AG09309 (cell line): ENCODE measurements at regions not wholly inside any gene's neighbourhood (a gene's known extent, or its start where the extent isn't known, plus 50 kb on each side); places are given as distances from the start of the nearest gene placed in this dataset.

Experiments used
- DNase-seq: peaks from one replicate; pipeline ENCODE4 v3.0.0-alpha.2; 2010; ENCODE audit warnings: low read depth
- H3K4me3 ChIP-seq: 2 replicates; pipeline ENCODE4 v1.5.1; 2011; ENCODE audit warnings: mild to moderate bottlenecking, low read depth, low read length, moderate library complexity; ENCODE audit not compliant: control insufficient read depth
- TF ChIP-seq, protein P1 (sequence below): IDR thresholded peaks from 2 replicates; pipeline ENCODE4 v1.5.1; 2011; ENCODE audit warnings: mild to moderate bottlenecking, low read depth, low read length, inconsistent platforms; ENCODE audit not compliant: insufficient read depth, control insufficient read depth; ENCODE audit errors: missing control alignments

DNA sequence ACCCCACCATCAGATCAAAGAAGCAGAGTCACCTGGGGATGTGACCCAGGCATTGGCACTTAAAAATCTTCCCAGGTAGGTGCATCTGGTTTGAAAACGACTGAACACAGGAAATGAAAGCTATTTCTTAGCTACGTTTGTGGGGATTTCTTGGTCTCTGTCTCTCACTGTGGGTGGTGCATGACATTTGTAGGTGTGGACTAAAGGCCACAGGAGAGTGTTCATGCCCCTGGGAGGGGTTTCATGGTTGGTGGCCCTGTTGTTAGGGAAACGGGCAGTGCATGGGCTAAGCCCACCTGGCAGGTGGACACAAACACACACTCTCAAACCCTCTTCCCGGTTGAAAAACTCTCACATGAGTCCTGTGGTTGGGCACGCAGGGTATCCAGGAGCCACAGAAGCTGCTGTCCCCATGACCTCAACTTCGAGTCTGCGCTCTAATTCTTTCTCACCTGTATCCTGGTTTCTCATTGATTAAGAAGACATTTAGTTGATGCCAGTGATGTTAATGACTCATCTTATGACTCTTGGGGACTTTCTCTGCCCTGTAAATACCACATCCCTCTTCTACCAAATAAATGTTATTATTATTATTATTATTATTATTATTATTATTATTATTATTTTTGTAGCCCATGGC is 119.4 kb downstream of the MRPS6 start:
- TF ChIP-seq, protein P1, sequence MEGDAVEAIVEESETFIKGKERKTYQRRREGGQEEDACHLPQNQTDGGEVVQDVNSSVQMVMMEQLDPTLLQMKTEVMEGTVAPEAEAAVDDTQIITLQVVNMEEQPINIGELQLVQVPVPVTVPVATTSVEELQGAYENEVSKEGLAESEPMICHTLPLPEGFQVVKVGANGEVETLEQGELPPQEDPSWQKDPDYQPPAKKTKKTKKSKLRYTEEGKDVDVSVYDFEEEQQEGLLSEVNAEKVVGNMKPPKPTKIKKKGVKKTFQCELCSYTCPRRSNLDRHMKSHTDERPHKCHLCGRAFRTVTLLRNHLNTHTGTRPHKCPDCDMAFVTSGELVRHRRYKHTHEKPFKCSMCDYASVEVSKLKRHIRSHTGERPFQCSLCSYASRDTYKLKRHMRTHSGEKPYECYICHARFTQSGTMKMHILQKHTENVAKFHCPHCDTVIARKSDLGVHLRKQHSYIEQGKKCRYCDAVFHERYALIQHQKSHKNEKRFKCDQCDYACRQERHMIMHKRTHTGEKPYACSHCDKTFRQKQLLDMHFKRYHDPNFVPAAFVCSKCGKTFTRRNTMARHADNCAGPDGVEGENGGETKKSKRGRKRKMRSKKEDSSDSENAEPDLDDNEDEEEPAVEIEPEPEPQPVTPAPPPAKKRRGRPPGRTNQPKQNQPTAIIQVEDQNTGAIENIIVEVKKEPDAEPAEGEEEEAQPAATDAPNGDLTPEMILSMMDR: no peak
- no peak overlapping the region for H3K4me3 ChIP-seq
- DNase-seq: no peak

DNA sequence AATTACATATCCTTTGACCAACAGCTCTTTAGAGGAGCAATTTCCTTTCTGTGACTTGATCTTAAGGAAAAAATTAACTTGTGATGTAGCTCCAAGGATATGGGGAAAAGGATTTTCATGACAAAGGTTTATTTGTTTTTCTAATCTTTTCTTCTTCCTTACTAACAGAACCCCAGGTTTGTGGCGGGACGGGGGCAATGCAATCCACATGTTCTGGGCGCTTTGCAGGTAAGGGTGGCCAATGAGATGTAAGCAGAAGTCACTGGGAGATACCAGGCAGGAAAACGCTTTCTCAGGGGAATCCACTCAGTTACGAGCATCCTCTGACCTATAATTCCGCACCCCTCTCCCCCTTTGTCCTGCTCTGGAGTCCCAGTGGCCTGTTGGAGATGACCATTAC is 122.0 kb downstream of the MRPS6 start:
- no peak overlapping the region for H3K4me3 ChIP-seq
- TF ChIP-seq, protein P1: no peak
- DNase-seq: no peak

DNA sequence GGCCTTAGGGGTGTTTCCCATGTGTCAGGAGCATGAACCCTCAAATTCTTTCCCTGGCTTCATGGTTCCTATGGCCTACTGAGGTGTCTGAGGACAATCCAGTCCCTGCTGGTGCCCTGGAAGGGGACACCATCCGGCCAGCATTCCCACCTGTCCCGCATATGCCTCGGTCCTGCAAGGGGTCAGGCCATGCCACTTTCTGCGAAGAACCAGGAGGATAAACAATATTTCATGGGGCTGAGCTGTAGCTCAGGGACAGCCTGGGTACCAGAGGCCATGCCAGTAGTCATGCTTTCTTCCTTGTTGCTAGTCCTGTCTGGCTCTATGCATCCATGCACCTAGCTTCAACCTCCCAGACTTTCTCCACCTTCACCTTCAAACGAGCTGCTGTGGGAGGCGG is 123.6 kb downstream of the MRPS6 start:
- no peak for DNase-seq
- TF ChIP-seq, protein P1: no peak
- no peak overlapping the region for H3K4me3 ChIP-seq

DNA sequence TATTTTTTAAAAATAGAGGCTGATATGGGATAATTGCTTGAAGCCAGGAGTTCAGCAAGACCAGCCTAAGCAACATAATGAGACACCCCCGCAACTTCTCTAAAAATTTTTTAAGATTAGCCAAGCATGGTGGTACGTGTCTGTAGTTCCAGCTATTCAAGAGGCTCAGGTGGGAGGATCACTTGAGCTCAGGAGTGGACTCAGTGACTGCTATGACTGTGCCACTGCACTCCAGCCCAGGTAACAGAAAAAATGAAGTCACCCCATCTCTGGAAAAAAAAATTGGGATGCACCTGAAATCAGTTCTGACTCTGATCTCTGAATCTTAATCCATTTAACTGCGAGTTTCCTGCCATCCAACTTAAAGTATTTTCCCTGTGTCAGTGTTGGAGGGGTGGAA is 124.2 kb downstream of the MRPS6 start:
- DNase-seq: no peak
- H3K4me3 ChIP-seq: no peak overlapping the region
- TF ChIP-seq, protein P1: no peak

DNA sequence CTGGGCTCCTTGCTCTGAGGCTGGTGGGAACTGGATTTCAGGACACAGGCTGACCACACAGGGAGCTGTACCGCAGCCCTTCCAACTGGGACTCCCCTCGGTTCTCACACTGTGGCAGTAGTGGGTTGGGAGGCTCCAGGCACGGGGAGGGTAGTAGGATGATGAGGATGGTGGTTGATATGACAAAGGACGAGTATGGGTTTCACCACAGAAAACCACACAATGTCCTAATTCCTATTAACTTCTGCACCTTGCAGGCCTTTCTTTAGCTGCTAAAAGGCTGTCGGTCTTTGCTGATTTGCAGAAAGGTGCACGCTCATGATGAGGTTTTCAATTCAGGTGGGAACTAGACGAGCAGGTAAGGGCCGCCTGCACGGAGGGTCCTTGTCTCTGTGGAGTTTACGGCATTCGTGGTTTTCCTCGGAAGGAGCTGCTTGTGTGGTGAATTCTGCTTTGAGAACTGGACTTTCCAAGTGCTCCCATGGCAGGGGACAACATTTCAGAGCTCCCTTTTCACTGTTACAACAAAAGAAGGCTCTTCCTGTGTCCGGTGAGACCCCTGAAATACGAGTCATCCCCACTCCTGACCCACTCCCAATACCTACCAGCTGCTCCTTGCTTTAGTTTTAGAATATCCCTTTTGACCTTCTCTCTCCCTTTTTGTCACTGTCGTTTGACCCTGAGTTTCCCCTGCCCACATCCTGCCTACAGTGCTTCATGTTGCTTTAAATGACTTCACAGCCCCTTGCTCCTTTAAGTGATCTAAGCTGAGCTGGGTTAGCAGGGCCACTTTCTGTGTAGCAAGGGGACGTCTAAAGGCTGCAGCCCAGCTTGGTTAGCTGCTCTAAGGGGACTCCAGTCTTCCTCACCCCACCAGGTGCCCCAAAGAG is 125.1 kb downstream of the MRPS6 start:
- TF ChIP-seq, protein P1: no peak
- DNase-seq: no peak
- no peak overlapping the region for H3K4me3 ChIP-seq

DNA sequence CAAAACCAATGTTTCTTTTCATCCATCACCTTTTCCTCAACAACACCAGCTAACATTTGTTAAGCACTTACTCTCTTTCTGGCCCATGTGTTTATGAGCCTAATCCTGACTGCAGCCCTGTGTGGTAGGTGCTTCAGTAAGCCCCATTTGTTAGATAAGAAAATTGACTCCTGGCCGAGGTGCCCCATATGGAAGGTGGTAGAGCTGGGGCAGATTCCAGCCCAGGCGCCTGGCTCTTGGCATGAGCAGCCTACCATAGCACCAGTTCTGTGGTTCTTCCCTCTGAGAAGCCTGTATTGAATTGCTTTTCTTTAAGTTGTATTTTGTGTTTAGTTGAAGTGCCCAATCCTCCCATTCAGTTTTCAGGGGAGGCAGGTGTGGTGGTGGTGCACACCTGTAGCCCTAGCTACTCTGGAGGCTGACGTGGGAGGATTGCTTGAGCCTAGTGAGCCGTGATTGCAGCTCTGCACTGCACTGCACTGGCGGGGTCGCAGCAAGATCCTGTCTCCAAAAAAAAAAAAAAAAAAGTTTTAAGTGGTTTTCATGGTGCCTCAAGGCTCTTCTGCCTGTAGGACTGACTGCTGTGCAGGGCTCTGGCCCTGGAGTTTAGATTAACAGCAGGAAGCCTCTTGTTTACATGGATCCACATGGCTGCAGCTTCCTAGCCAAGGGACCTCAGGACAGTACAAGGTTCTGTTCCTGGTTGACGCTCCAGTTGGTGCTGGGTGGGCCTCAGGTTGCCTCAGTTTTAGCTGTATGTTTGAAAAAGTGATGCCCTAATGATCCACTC is 125.9 kb downstream of the MRPS6 start:
- TF ChIP-seq, protein P1: no peak
- no peak overlapping the region for H3K4me3 ChIP-seq
- DNase-seq: no peak
